Upper lobe of left lung (tissue), 6 donors: ENCODE measurements at regions not wholly inside any gene's neighbourhood (a gene's known extent, or its start where the extent isn't known, plus 50 kb on each side); places are given as distances from the start of the nearest gene placed in this dataset.

ENCODE experiments used
- ATAC-seq, 2 donors: fragments of 200-7000 bp; cut with Tn5 transposase; one replicate each; pipeline ENCODE4 v1.9.1; 2022; ENCODE audit warnings: mild to moderate bottlenecking in 2 of 2, moderate library complexity in 2 of 2; ENCODE audit not compliant: low FRiP score in 2 of 2
- DNase-seq, 2 donors: peaks; one replicate each; pipeline ENCODE4 v3.0.0-alpha.2; 2019 to 2020
- H3K27ac ChIP-seq, 4 donors: fragments of 200-600 bp; sonication (generic); one replicate each; pipeline ENCODE4 v1.5.1; 2016 to 2019
- H3K27me3 ChIP-seq, 4 donors: fragments of 200-600 bp; sonication (generic); one replicate each; pipeline ENCODE4 v1.5.1; 2017 to 2019
- H3K36me3 ChIP-seq, 4 donors: fragments of 200-600 bp; sonication (generic); one replicate each; pipeline ENCODE4 v1.5.1; 2016 to 2019
- H3K4me1 ChIP-seq, 4 donors: fragments of 200-600 bp; sonication (generic); one replicate each; pipeline ENCODE4 v1.5.1; 2018 to 2019
- H3K4me3 ChIP-seq, 4 donors: fragments of 200-600 bp; sonication (generic); one replicate each; pipeline ENCODE4 v1.5.1; 2017 to 2019; ENCODE audit warnings: mild to moderate bottlenecking in 2 of 4, moderate library complexity in 1 of 4
- H3K9me3 ChIP-seq, 4 donors: fragments of 200-600 bp; sonication (generic); one replicate each; pipeline ENCODE4 v1.5.1; 2018 to 2019
- CTCF ChIP-seq, 6 experiments: fragments of 450-650 bp in 4 of 6; fragments of 200-600 bp in 2 of 6; sonication (generic) in 2 of 6; IDR thresholded peaks; one replicate each; pipeline ENCODE4 v1.5.1; 2016 to 2019; ENCODE audit warnings: antibody characterized with exemption in 6 of 6
- EP300 ChIP-seq, 4 donors: sonication (generic); formaldehyde crosslinking; IDR thresholded peaks; one replicate each; pipeline ENCODE4 v1.5.1; 2017; ENCODE audit warnings: antibody characterized with exemption in 4 of 4, control low read depth in 2 of 4
- POLR2A ChIP-seq, 4 donors: fragments of 450-650 bp; IDR thresholded peaks; one replicate each; pipeline ENCODE4 v1.5.1; 2016 to 2017; ENCODE audit warnings: antibody characterized with exemption in 4 of 4, mild to moderate bottlenecking in 2 of 4
- POLR2AphosphoS5 ChIP-seq, 2 donors: sonication (generic); formaldehyde crosslinking; IDR thresholded peaks; one replicate each; pipeline ENCODE4 v1.5.1; 2017; ENCODE audit warnings: antibody characterized with exemption in 2 of 2
- WGBS, 2 donors: methylation state at CpG; one replicate each; pipeline ENCODE4 v1.1.5; 2017 to 2018; 5-methylcytosine and 5-hydroxymethylcytosine counted together
- donor health status: DM: no; HTN: no; CAD: no; lungs with moderate emphysema.
- donor health status: DM: no; HTN: yes; CAD: no; lungs with severe emphysema.

DNA sequence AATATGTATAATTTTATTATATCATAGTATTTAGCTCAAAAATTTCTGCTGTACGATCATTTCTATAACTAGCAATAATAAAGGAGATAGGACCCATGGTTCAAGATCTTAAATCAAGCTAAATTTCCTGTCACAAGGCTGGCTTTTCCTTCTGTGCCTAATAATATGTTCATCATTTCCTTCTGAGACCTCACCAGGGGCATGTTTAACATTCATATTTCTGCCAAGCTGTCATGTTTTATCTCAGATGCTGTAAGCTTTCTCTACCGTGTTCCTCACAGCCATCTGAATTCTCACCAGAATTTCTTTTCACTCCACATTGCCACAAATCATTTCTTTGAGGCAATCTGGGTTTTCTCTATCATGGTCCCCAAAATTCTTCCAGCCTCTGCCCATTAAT, 482.3 kb upstream of the SGCG start:
- H3K27ac ChIP-seq = no peak overlapping the region
- no peak overlapping the region for H3K4me3 ChIP-seq
- no peaks in the 10 kb centered on the region for H3K36me3 ChIP-seq
- H3K9me3 ChIP-seq = peaks cover 2 to 10% (median 9%) of the 10 kb centered on the region in 4 donors
- H3K4me1 ChIP-seq = no peaks in the 10 kb centered on the region
- H3K27me3 ChIP-seq = no peaks in the 10 kb centered on the region
- TF ChIP-seq EP300 (IDR thresholded peaks at IDR 0.05) = no peak
- no peak for TF ChIP-seq CTCF (IDR thresholded peaks at IDR 0.05)
- TF ChIP-seq POLR2A (IDR thresholded peaks at IDR 0.05) = no peak
- no peak for TF ChIP-seq POLR2AphosphoS5 (IDR thresholded peaks at IDR 0.05)
- 50 to 60% methylated on average over 2 of the region's 2 CpGs for WGBS, 2 donors
- ATAC-seq (no peak), DNase-seq (no peak)

DNA sequence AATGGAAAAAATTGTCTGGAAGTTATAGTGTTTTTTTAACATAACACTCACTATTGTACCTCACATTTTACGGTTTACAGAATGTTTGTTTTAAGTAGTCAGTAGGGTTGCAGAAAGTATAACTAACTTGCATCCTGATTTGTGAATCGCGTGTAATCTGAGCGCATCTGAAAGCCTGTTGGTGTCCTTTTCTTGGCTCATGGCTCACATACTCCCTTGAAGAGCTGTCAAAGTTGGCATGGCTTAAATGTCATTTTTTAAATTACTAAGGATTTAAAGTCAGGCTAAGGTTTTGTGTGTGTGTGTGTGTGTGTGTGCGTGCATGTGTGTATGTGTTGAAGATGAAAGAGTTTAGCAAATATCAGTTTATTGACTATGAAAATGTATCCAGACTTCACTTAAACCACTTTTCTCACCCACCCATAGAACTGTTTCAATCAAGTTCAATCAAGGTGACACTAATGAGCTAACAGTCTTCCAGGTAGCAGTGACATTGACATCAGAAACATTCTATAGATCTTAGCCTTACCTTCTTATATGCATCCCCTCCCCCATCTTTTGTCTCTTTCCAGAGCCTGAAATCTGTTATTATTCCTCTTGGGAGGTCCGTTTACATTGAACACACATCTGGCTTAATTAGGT, 480.4 kb upstream of the SGCG start:
- DNase-seq = no peak

GRCh38 chr13:22703601-22704209, 477.1 kb upstream of the SGCG start:
- H3K9me3 ChIP-seq = no peaks in the 10 kb centered on the region
- no peaks in the 10 kb centered on the region for H3K27me3 ChIP-seq
- TF ChIP-seq POLR2AphosphoS5 (IDR thresholded peaks at IDR 0.05) (no peak), POLR2A (IDR thresholded peaks at IDR 0.05) (no peak), EP300 (IDR thresholded peaks at IDR 0.05) (no peak), CTCF (IDR thresholded peaks at IDR 0.05) (no peak)
- no peak overlapping the region for H3K4me3 ChIP-seq
- no peaks in the 10 kb centered on the region for H3K4me1 ChIP-seq
- no peak for ATAC-seq
- H3K36me3 ChIP-seq = no peaks in the 10 kb centered on the region
- H3K27ac ChIP-seq = no peak overlapping the region
- no peak for DNase-seq
- WGBS, 2 donors = 81 to 89% methylated on average over 9 of the region's 9 CpGs

More for the DNA sequence above, 480.4 kb upstream of the SGCG start:
- 63 to 78% methylated on average over 6 of the region's 6 CpGs for WGBS, 2 donors
- no peaks in the 10 kb centered on the region for H3K4me1 ChIP-seq
- H3K27me3 ChIP-seq = no peaks in the 10 kb centered on the region
- TF ChIP-seq POLR2A (IDR thresholded peaks at IDR 0.05) (no peak), CTCF (IDR thresholded peaks at IDR 0.05) (no peak), POLR2AphosphoS5 (IDR thresholded peaks at IDR 0.05) (no peak), EP300 (IDR thresholded peaks at IDR 0.05) (no peak)
- no peak overlapping the region for H3K4me3 ChIP-seq
- H3K9me3 ChIP-seq = no peaks in the 10 kb centered on the region
- no peaks in the 10 kb centered on the region for H3K36me3 ChIP-seq
- ATAC-seq = no peak
- no peak overlapping the region for H3K27ac ChIP-seq

- WGBS, 2 donors = 92 to 94% methylated on average over 5 of the region's 5 CpGs
Measured at GRCh38 chr13:22707946-22708345, 472.8 kb upstream of the SGCG start.

More at GRCh38 chr13:22707946-22708345, 472.8 kb upstream of the SGCG start:
- Histone ChIP-seq H3K27me3 (no peaks in the 10 kb centered on the region), H3K36me3 (no peaks in the 10 kb centered on the region), H3K27ac (no peak overlapping the region), H3K9me3 (no peaks in the 10 kb centered on the region), H3K4me3 (no peak overlapping the region), H3K4me1 (no peaks in the 10 kb centered on the region)
- DNase-seq (no peak), ATAC-seq (no peak)
- TF ChIP-seq EP300 (IDR thresholded peaks at IDR 0.05) (no peak), POLR2A (IDR thresholded peaks at IDR 0.05) (no peak), CTCF (IDR thresholded peaks at IDR 0.05) (no peak), POLR2AphosphoS5 (IDR thresholded peaks at IDR 0.05) (no peak)
